CD4-positive, alpha-beta T cell (primary cell): ENCODE measurements at regions not wholly inside any gene's neighbourhood (a gene's known extent, or its start where the extent isn't known, plus 50 kb on each side); places are given as distances from the start of the nearest gene placed in this dataset.

Experiments
- ATAC-seq: fragments of 200-7000 bp; cut with Tn5 transposase; one replicate; pipeline ENCODE4 v1.10.0; 2022; ENCODE audit warnings: mild to moderate bottlenecking; ENCODE audit not compliant: poor library complexity
- CTCF ChIA-PET: fragments of 350-600 bp; sonication (Branson Sonifier 250); formaldehyde crosslinking; loops from one replicate; lab custom pipeline; 2021; ENCODE audit warnings: antibody characterized with exemption, inconsistent platforms; lab: Charles Lee
- POLR2A ChIA-PET: fragments of 350-600 bp; sonication (Branson Sonifier 250); formaldehyde crosslinking; loops from one replicate; lab custom pipeline; 2021; ENCODE audit warnings: antibody characterized with exemption, inconsistent platforms; lab: Charles Lee
- DNase-seq, 14 experiments: peaks; one replicate each; pipeline ENCODE4 v3.0.0-alpha.2; 2013 to 2020; ENCODE audit warnings: mixed read lengths in 2 of 14
- H3K27ac ChIP-seq, 2 donors: one replicate each; pipeline versions ENCODE4 v1.5.1 to v1.7.0; 2013; ENCODE audit warnings: low read length in 2 of 2, low read depth in 1 of 2, mild to moderate bottlenecking in 1 of 2
- H3K27me3 ChIP-seq, 2 experiments: 1 replicate in 1 of 2; 2 replicates in 1 of 2; pipeline versions ENCODE4 v1.6.1 to v1.7.0; 2013; ENCODE audit warnings: low read length in 2 of 2, control low read depth in 1 of 2, mild to moderate bottlenecking in 1 of 2, moderate library complexity in 1 of 2; ENCODE audit not compliant: insufficient read depth in 2 of 2, control insufficient read depth in 1 of 2
- H3K36me3 ChIP-seq: one replicate; pipeline ENCODE4 v1.6.1; 2013; ENCODE audit warnings: low read length, control low read depth; ENCODE audit not compliant: insufficient read depth
- H3K4me1 ChIP-seq: one replicate; pipeline ENCODE4 v1.6.1; 2013; ENCODE audit warnings: low read length, control low read depth; ENCODE audit not compliant: insufficient read depth
- H3K4me3 ChIP-seq: one replicate; pipeline ENCODE4 v1.5.1; 2013; ENCODE audit warnings: mild to moderate bottlenecking, low read length, moderate library complexity
- H3K9me3 ChIP-seq, 2 experiments: 1 replicate in 1 of 2; 2 replicates in 1 of 2; pipeline versions ENCODE4 v1.6.1 to v1.7.0; 2013; ENCODE audit warnings: low read length in 2 of 2, mild to moderate bottlenecking in 2 of 2, control low read depth in 1 of 2, moderate library complexity in 1 of 2; ENCODE audit not compliant: control insufficient read depth in 1 of 2, insufficient read depth in 1 of 2
- H3K27ac Mint-ChIP-seq: one replicate; pipeline ENCODE4 v1.8.0; 2020; ENCODE audit warnings: mixed read lengths
- H3K27me3 Mint-ChIP-seq: one replicate; pipeline ENCODE4 v1.8.0; 2021; ENCODE audit warnings: mixed read lengths
- H3K36me3 Mint-ChIP-seq: one replicate; pipeline ENCODE4 v1.8.0; 2021; ENCODE audit warnings: low read depth, mixed read lengths
- H3K4me1 Mint-ChIP-seq: one replicate; pipeline ENCODE4 v1.8.0; 2021; ENCODE audit warnings: low read depth, mixed read lengths
- H3K4me3 Mint-ChIP-seq: one replicate; pipeline ENCODE4 v1.8.0; 2020; ENCODE audit warnings: mild to moderate bottlenecking, mixed read lengths
- H3K9me3 Mint-ChIP-seq: one replicate; pipeline ENCODE4 v1.8.0; 2020; ENCODE audit warnings: mixed read lengths
- CTCF ChIP-seq: fragments of 200-600 bp; IDR thresholded peaks from one replicate; pipeline ENCODE4 v1.8.0; 2022; ENCODE audit warnings: antibody characterized with exemption, mild to moderate bottlenecking
- intact Hi-C, 2 experiments: fragments of 100-400 bp; cut with DNase I in 1 of 2; cut with micrococcal nuclease in 1 of 2; formaldehyde crosslinking; loops; one replicate each; pipeline versions ENCODE4 v1.15.1 to v1.9.0; 2023 to 2025; cut with DNase I, micrococcal nuclease

GRCh38 chr14:98785578-98785977 is 486.4 kb downstream of the BCL11B start:
- H3K9me3 Mint-ChIP-seq, result peaks cover 2% of the 10 kb centered on the region

DNA sequence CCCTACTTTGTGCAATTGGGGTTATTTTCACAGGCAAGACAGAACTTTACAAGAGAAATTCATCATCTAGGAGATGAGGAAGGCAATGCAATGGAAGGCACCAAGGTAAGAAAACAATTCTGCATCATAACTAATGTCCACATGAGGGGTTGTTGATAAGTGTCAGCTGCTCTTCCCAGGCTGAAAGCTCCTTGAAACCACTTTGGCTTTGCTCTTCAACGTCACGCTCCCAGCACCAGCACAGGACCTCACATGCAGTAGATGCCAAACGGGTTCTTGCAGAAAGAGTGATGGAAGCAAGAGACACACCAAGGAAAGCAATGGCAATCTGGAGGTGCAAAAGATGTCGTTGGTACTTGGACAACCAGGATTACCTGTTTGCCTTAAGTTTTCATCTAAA is 485.5 kb downstream of the BCL11B start:
- Mint-ChIP-seq H3K9me3 (peaks cover 2% of the 10 kb centered on the region), H3K27me3 (no peaks in the 10 kb centered on the region), H3K4me1 (no peaks in the 10 kb centered on the region), H3K4me3 (no peak overlapping the region), H3K27ac (no peak overlapping the region), H3K36me3 (no peaks in the 10 kb centered on the region)
- Histone ChIP-seq H3K27me3 (no peaks in the 10 kb centered on the region), H3K9me3 (no peaks in the 10 kb centered on the region), H3K36me3 (no peaks in the 10 kb centered on the region), H3K4me1 (no peaks in the 10 kb centered on the region), H3K4me3 (no peak overlapping the region), H3K27ac (no peak overlapping the region)
- POLR2A ChIA-PET, result no interaction called here
- CTCF ChIA-PET, result no interaction called here
- intact Hi-C loops, result no loop called here
- no peak for DNase-seq
- TF ChIP-seq CTCF, result no peak
- no peak for ATAC-seq

More at GRCh38 chr14:98785578-98785977, 486.4 kb downstream of the BCL11B start:
- Histone ChIP-seq H3K4me1 (no peaks in the 10 kb centered on the region), H3K27ac (no peak overlapping the region), H3K9me3 (no peaks in the 10 kb centered on the region), H3K27me3 (no peaks in the 10 kb centered on the region), H3K4me3 (no peak overlapping the region), H3K36me3 (no peaks in the 10 kb centered on the region)
- ChIA-PET POLR2A (no interaction called here), CTCF (no interaction called here)
- no peak for TF ChIP-seq CTCF
- no peak overlapping the region for H3K4me3 Mint-ChIP-seq
- ATAC-seq (no peak), DNase-seq (no peak)
- no peaks in the 10 kb centered on the region for H3K4me1 Mint-ChIP-seq
- intact Hi-C loops, result no loop called here
- no peaks in the 10 kb centered on the region for H3K27me3 Mint-ChIP-seq
- no peaks in the 10 kb centered on the region for H3K36me3 Mint-ChIP-seq
- H3K27ac Mint-ChIP-seq, result no peak overlapping the region

GRCh38 chr14:98791661-98792060 is 480.3 kb downstream of the BCL11B start:
- Mint-ChIP-seq H3K27ac (no peak overlapping the region), H3K36me3 (no peaks in the 10 kb centered on the region), H3K4me1 (no peaks in the 10 kb centered on the region), H3K27me3 (no peaks in the 10 kb centered on the region), H3K9me3 (peaks cover 3% of the 10 kb centered on the region), H3K4me3 (no peak overlapping the region)
- no peak overlapping the region for H3K27ac ChIP-seq
- POLR2A ChIA-PET, result no interaction called here
- intact Hi-C loops, result no loop called here
- peaks cover 0 to 6% of the 10 kb centered on the region in 2 experiments for H3K9me3 ChIP-seq
- DNase-seq (no peak), ATAC-seq (no peak)
- no peak overlapping the region for H3K4me3 ChIP-seq
- CTCF ChIA-PET, result no interaction called here
- no peaks in the 10 kb centered on the region for H3K36me3 ChIP-seq
- no peaks in the 10 kb centered on the region for H3K4me1 ChIP-seq
- no peaks in the 10 kb centered on the region for H3K27me3 ChIP-seq
- TF ChIP-seq CTCF, result no peak
